ENCODE measurements at regions not wholly inside any gene's neighbourhood (a gene's known extent, or its start where the extent isn't known, plus 50 kb on each side); places are given as distances from the start of the nearest gene placed in this dataset.

DNA sequence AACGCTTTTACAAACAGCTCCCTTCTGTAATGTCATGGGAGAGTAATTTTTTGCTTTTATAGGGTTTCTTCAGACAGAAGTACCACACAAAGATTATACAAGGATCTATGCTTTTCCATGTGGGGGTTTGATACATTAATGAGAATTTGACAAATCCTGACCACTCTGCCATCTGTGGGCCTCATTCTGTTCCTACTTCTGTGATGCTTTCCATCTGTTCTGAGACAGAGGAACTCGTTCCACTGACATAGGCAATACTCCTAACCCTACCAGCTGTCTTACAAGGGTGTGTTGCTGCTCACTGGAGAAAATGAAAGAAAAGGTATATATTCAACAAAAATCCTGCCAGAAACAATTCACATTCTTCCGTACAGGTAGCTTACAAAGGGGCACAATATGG is 59.4 kb upstream of the NAMPT start:
- TF ChIP-seq NFIC (IDR thresholded peaks at IDR 0.05) (no peak), ZBTB7A (IDR thresholded peaks at IDR 0.05; ENCODE audit: low read depth) (no peak), TCF12 (IDR thresholded peaks at IDR 0.05; ENCODE audit: low read depth) (no peak), TAF1 (IDR thresholded peaks at IDR 0.05; ENCODE audit: low read depth) (no peak), EGR1 (IDR thresholded peaks at IDR 0.05) (no peak), YY1 (IDR thresholded peaks at IDR 0.05; ENCODE audit: low read depth) (no peak), TEAD4 (IDR thresholded peaks at IDR 0.05) (no peak), RAD21 (IDR thresholded peaks at IDR 0.05; ENCODE audit: low read depth) (no peak), CREB1 (IDR thresholded peaks at IDR 0.05; ENCODE audit: low read depth) (no peak)
- TF ChIP-seq, protein P1, sequence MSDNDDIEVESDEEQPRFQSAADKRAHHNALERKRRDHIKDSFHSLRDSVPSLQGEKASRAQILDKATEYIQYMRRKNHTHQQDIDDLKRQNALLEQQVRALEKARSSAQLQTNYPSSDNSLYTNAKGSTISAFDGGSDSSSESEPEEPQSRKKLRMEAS (IDR thresholded peaks at IDR 0.05) = no peak
- TF ChIP-seq, protein P2, sequence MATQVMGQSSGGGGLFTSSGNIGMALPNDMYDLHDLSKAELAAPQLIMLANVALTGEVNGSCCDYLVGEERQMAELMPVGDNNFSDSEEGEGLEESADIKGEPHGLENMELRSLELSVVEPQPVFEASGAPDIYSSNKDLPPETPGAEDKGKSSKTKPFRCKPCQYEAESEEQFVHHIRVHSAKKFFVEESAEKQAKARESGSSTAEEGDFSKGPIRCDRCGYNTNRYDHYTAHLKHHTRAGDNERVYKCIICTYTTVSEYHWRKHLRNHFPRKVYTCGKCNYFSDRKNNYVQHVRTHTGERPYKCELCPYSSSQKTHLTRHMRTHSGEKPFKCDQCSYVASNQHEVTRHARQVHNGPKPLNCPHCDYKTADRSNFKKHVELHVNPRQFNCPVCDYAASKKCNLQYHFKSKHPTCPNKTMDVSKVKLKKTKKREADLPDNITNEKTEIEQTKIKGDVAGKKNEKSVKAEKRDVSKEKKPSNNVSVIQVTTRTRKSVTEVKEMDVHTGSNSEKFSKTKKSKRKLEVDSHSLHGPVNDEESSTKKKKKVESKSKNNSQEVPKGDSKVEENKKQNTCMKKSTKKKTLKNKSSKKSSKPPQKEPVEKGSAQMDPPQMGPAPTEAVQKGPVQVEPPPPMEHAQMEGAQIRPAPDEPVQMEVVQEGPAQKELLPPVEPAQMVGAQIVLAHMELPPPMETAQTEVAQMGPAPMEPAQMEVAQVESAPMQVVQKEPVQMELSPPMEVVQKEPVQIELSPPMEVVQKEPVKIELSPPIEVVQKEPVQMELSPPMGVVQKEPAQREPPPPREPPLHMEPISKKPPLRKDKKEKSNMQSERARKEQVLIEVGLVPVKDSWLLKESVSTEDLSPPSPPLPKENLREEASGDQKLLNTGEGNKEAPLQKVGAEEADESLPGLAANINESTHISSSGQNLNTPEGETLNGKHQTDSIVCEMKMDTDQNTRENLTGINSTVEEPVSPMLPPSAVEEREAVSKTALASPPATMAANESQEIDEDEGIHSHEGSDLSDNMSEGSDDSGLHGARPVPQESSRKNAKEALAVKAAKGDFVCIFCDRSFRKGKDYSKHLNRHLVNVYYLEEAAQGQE (IDR thresholded peaks at IDR 0.05; ENCODE audit: low read depth) = no peak
- TF ChIP-seq, protein P3, sequence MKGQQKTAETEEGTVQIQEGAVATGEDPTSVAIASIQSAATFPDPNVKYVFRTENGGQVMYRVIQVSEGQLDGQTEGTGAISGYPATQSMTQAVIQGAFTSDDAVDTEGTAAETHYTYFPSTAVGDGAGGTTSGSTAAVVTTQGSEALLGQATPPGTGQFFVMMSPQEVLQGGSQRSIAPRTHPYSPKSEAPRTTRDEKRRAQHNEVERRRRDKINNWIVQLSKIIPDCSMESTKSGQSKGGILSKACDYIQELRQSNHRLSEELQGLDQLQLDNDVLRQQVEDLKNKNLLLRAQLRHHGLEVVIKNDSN (IDR thresholded peaks at IDR 0.05) = no peak

DNA sequence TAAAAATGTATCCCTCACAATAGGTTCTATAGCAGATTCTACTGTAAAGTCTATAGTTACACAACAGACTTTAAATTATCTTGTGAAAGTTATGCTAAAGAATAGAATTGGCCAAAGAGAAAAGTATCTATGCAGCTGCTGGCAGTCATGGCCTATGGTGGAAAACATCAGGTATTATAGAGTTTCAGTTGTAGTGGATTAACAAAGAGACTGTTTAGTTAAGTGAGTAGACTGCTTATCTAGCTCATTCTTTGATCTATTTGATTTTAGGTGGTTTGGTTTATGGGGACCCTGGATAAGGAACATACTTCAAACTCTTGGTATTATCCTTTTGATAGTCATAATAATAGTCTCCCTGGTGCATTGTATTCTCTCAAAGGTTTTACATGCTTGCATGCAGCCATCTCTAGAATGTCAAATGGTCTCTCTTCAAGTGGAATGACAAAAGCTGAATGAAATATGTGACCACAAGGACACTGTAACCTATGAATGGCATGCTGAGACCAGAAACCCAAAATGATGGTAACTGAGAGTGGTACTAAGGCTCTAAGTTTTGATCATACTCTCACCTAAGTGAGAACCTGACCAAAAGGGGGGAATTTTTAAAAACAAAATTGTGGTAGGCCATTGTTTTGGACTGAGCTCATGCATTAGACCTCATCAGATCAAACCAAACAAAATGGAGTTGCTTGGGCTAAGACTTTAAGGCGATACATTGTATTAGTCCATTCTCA is 54.9 kb upstream of the NAMPT start:
- no peak for TF ChIP-seq CEBPB (IDR thresholded peaks at IDR 0.05)
- TF ChIP-seq CREB1 (IDR thresholded peaks at IDR 0.05; ENCODE audit: low read depth) = no peak
- TF ChIP-seq, protein P1 (IDR thresholded peaks at IDR 0.05) = no peak
- no peak for TF ChIP-seq TEAD4 (IDR thresholded peaks at IDR 0.05)
- TF ChIP-seq, protein P3 (IDR thresholded peaks at IDR 0.05) = no peak

DNA sequence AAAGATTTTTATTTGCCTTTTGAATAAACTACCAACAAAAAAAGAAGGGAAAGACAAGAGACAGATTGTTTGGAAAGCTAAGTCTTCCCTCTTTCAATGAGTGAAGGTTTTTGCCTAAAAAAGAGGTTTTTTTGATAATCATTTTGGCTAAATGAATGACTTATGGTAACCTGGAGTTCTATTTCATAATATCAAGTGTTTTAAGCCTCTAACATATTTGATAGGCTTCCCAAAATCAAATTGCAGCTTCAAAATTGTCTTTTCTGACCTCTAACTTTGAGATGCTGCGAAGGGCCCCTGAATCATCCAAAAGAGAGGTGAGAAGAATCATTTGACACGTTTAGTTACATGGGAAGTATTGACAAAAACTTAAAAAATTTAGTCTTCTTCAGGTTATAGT is 53.0 kb upstream of the NAMPT start:
- TF ChIP-seq, protein P2 (IDR thresholded peaks at IDR 0.05; ENCODE audit: low read depth) = no peak
- no peak for TF ChIP-seq TAF1 (IDR thresholded peaks at IDR 0.05; ENCODE audit: low read depth)
- TF ChIP-seq, protein P1 (IDR thresholded peaks at IDR 0.05) = no peak
- TF ChIP-seq TEAD4 (IDR thresholded peaks at IDR 0.05) = no peak
- no peak for TF ChIP-seq EP300 (IDR thresholded peaks at IDR 0.05; ENCODE audit: borderline replicate concordance)
- TF ChIP-seq EGR1 (IDR thresholded peaks at IDR 0.05) = no peak

DNA sequence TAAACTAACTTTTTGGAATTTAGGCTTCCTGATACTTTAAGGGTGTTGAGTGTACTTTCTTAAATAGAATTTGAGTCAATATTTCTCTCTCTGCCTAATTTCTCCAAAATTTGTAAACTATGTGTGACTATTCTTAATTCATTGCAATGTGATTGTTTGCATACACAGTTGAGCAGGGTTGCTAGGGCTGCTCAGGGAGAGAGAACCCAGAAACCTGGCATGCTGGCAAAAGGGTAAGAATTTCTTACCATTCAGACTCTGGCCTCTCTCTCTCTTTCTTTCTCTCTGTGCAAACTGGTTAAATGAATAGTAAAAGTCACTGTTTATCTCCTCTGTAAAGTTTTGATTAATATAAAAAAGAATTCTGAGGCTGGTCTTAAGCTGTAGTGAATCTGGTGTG is 51.0 kb upstream of the NAMPT start:
- no peak for TF ChIP-seq TCF12 (IDR thresholded peaks at IDR 0.05; ENCODE audit: low read depth)
- no peak for TF ChIP-seq ZBTB7A (IDR thresholded peaks at IDR 0.05; ENCODE audit: low read depth)
- no peak for TF ChIP-seq EGR1 (IDR thresholded peaks at IDR 0.05)
- no peak for TF ChIP-seq TEAD4 (IDR thresholded peaks at IDR 0.05)
- TF ChIP-seq, protein P2 (IDR thresholded peaks at IDR 0.05; ENCODE audit: low read depth) = no peak
- TF ChIP-seq EP300 (IDR thresholded peaks at IDR 0.05; ENCODE audit: borderline replicate concordance) = no peak
- TF ChIP-seq YY1 (IDR thresholded peaks at IDR 0.05; ENCODE audit: low read depth) = no peak
- no peak for TF ChIP-seq CEBPB (IDR thresholded peaks at IDR 0.05)
- TF ChIP-seq NFIC (IDR thresholded peaks at IDR 0.05) = no peak
- TF ChIP-seq, protein P1 (IDR thresholded peaks at IDR 0.05) = no peak
